H7 (cell line): ENCODE measurements at regions not wholly inside any gene's neighbourhood (a gene's known extent, or its start where the extent isn't known, plus 50 kb on each side); places are given as distances from the start of the nearest gene placed in this dataset.

ENCODE experiments used
- DNase-seq: peaks from one replicate; pipeline ENCODE4 v3.0.0; 2012
- H3K27me3 ChIP-seq: 2 replicates; pipeline ENCODE4 v1.6.0; 2011; ENCODE audit warnings: mild to moderate bottlenecking, low read length; ENCODE audit not compliant: control insufficient read depth, insufficient read depth
- H3K36me3 ChIP-seq: replicated peaks from 2 replicates; pipeline ENCODE4 v1.5.1; 2011; ENCODE audit warnings: low read length; ENCODE audit not compliant: control insufficient read depth, insufficient read depth
- H3K4me3 ChIP-seq: 2 replicates; pipeline ENCODE4 v1.5.1; 2011; ENCODE audit warnings: low read depth, mild to moderate bottlenecking, control low read depth, low read length, moderate library complexity; ENCODE audit not compliant: insufficient read depth

DNA sequence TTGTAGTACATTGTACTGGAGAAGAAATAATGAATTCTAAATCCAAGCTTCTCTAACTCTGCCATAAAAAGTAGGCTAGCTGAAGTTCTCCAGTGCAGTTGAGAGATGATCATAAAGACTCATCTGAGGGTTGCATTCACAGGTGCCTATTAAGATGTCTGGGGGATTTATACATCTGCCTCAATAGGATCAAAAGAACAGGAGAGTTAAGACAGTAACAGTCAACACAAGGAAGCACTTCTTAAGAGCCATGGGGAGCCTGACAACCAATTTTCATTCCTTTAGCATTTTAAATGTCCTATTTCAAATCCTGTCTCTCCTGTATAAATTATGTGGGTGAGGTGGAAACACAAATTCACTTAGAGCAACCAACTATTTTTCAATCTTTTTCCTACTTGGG lies 432.4 kb upstream of the NWD2 start:
- peak; percentile 4 for DNase-seq

DNA sequence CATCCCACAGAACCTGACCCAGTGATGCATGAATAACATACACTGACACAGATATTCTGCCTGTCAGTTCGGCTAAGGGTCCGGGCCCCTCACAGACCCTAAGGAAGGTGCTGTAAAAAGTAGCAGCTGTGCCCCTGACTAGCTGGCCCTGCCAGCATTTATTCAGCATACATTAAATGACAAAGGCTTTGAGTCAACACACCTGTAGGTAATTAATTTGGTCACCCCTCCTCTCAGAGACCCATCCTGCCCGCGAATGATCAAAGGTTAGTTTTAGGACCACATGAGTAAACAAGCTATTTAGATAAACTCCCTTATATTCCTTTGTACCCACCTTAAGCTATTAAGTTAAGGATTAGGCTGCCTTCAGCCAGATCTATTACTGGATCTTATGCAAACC lies 429.0 kb upstream of the NWD2 start:
- Histone ChIP-seq H3K36me3 (no peaks in the 10 kb centered on the region), H3K4me3 (no peak overlapping the region), H3K27me3 (peaks cover 3% of the 10 kb centered on the region; the same call in 1 of the 2 replicates)
- no peak for DNase-seq

More for the DNA sequence above, 432.4 kb upstream of the NWD2 start:
- H3K27me3 ChIP-seq: no peaks in the 10 kb centered on the region; the same call in 1 of the 2 replicates
- H3K4me3 ChIP-seq: no peak overlapping the region
- H3K36me3 ChIP-seq: no peaks in the 10 kb centered on the region

DNA sequence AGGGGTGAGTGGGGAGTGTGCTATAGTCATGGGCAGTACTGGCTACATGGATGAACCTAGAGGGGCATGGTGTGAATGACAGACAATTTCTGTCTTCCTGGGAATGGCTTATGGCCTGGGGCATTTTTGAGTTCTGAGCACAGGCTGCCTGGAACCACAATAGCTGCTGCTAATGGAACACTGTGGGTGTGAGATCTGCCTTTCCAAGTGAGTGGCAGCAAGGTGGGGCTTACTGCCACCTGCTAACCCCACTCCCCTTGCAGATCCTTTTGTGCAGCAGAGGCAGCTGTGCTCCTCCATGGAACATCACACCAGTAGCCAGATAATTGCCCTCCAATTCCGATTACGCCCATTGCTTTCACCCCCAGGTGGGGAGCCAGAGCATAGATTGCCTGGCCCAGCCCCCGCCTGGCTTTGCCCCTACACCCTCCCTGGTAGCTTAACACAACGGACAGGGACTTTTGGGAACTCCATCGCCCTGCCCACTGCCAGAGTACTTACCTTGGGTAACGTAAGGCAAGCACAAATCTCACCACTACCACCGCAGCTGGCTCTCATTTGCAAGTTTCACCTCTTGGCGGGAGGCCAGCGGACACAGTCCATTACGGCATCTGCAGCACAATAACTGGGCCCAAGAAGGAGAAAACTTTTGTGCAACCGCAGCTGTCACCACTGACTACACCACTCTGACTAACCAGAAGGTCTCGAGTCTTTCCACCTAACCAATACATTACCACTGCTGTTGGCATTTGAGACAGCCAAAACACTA lies 421.2 kb upstream of the NWD2 start:
- no peak overlapping the region for H3K4me3 ChIP-seq
- no peaks in the 10 kb centered on the region for H3K36me3 ChIP-seq
- no peaks in the 10 kb centered on the region for H3K27me3 ChIP-seq
- DNase-seq: no peak

DNA sequence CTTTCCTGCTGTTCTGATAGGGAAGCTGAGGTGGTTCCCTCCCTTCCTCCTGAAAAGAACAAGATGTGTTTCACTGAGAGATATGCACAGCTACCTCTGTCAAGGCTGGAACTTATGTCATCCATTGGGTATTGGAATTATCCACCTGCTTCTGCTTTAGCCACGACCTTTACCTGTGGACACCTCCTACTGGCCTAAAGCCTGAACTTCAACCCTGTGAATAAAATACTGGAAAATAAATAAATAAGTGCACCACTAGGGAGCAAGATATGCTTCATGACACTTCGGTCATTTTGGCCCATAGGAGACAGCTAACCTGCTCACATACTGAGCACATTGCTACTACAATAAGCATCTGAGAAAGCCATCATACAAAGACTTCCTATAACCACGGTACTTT lies 419.9 kb upstream of the NWD2 start:
- DNase-seq: peak; percentile 18
- H3K4me3 ChIP-seq: no peak overlapping the region
- H3K36me3 ChIP-seq: no peaks in the 10 kb centered on the region
- no peaks in the 10 kb centered on the region for H3K27me3 ChIP-seq

DNA sequence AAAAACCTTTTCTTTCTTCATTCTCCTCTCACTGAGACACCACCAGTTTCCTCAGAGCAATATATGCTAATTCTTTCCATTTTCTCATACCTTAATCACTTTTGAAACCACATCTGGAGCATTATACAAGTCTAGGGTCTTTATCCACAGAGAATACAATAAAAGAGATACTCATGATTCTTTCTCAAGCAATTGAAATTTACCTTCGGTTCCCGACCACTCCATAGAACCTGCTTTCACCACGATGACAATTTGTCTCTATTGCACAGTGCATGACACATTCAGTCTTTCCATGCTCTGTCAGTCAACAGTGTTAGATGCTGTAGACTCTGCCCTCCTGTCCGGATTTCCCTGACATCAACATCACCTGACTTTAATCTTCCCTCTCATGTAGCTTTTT lies 409.3 kb upstream of the NWD2 start:
- no peak overlapping the region for H3K4me3 ChIP-seq
- no peak for DNase-seq
- H3K27me3 ChIP-seq: no peaks in the 10 kb centered on the region
- no peaks in the 10 kb centered on the region for H3K36me3 ChIP-seq

DNA sequence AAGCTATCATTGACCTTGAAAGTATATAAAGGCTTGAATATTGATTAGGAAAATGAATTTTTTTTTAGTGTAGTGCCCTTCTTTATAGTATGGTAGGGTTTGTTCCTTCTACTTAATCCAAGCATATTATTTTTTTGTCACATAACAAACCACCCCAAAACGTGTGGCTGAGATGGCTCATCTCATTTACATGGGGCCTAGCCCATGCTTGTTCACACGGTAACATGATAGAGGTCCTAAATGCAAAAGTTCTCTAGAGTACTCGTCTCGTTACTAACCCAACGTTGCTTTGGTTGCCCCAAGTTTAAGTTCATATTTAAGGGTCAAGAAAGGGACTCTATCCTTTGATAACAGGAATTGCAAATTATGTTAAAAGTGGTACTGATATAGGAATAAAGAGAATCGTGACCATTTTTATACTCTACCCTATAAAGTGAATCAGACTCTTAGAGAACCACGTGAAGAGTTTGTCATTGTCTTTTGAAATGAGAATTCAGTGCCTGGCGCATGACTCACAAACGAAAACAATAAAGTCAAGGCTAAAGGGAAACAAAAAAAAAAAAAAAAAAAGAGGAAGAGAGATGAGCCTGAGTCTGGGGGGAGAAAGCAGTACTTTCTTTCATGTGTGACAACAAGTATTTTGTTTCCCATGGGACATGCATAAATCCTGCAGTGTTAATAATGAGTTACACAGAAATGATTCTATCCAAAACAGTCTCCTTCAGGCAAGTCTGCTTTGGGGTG lies 402.8 kb upstream of the NWD2 start:
- no peak for DNase-seq
- Histone ChIP-seq H3K4me3 (no peak overlapping the region), H3K27me3 (no peaks in the 10 kb centered on the region)

DNA sequence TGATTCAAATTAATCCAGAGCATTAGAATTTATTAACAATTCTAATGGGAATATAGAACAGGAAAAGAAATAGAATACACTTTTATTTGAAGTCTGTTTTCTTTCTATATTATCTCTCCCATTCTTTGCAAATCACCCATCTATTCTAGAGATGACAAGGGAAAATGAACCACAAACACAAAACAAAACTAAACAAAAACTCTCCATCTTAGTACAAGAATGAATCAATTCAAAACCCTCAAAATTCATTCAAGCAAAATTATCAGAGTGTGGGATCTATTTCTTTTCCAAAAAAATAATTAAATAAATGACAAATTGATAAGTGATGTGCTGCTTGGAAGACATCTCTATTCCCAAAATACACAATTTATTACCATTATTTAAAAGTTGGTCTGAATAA lies 400.1 kb upstream of the NWD2 start:
- H3K27me3 ChIP-seq: no peaks in the 10 kb centered on the region
- no peak overlapping the region for H3K4me3 ChIP-seq
- H3K36me3 ChIP-seq: no peaks in the 10 kb centered on the region
- no peak for DNase-seq

More for the DNA sequence above, 402.8 kb upstream of the NWD2 start:
- no peaks in the 10 kb centered on the region for H3K36me3 ChIP-seq

DNA sequence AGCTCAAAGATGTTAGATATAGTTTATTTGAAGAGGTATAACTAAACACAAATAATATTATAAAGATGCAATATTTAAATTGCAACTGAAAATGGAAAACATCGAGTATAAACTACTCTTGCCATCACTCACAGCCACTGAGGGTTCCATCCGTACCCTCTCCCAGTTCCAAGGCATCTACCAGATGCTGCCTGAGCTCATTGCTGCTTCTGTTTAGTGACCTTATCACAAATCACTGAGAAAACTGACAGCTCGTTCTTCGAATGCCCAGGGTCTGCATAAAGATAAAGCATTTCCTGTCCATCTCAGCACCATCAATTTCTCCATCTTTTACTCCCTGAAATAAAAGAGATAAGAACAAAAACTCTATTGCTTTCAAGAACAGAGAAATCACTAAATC lies 391.7 kb upstream of the NWD2 start:
- no peaks in the 10 kb centered on the region for H3K27me3 ChIP-seq
- no peaks in the 10 kb centered on the region for H3K36me3 ChIP-seq
- DNase-seq: no peak
- no peak overlapping the region for H3K4me3 ChIP-seq

DNA sequence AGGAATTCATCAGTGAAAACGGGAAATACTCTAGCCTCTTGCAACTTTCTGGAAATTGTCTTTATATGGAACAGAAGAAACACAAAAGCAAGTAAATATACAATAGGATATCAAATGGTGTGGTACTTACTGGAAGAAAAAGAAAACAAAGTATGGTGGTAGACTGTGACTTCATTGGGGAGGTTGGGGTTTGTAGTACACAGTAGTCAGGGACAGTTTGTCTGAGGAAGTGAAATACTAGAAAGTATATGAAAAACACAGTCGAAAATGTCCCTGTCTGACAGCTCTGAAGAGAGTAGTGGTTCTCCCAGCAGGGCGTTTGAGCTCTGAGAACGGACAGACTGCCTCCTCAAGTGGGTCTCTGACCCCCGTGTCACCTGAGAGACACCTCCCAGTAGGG lies 390.0 kb upstream of the NWD2 start:
- no peaks in the 10 kb centered on the region for H3K27me3 ChIP-seq
- no peaks in the 10 kb centered on the region for H3K36me3 ChIP-seq
- no peak overlapping the region for H3K4me3 ChIP-seq
- DNase-seq: no peak

DNA sequence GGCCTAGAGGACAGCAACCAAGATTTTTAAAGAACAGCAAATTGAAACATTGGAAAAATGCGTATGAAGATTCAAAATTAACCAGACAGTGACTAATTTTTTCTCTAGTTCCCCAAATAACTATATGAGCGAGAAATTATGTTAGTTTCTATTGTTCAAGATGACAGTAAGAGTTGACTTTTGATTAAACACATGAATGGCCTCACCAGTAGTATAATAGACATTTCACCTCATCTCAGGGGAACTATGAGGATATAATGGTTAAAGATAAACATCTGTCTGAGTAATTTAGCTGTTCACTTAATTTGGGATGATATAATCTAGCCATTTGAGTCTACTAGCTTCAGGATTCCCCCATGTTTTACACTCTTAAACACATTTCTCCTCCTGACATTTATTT lies 380.9 kb upstream of the NWD2 start:
- no peak for DNase-seq
- H3K27me3 ChIP-seq: no peaks in the 10 kb centered on the region
- no peak overlapping the region for H3K4me3 ChIP-seq

DNA sequence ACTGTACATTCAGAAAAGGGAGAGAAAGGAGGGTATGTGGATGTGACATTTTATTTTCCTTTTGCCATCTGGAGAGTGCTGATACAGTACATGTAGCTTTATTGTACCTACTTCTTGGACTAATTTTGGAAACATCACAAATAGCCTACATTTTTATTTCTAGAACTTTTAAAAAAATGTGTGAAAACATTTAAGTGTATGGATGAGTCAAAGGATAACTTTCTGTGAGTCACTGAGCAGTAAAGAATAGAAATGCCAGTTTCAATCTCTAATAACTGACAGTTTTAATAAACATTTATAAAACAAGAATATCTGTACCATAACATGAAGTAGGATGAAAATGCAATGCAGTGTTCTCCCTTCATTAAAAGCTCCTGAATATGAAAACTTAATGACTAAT lies 374.4 kb upstream of the NWD2 start:
- no peaks in the 10 kb centered on the region for H3K36me3 ChIP-seq
- no peak for DNase-seq
- H3K4me3 ChIP-seq: no peak overlapping the region
- no peaks in the 10 kb centered on the region for H3K27me3 ChIP-seq

More for the DNA sequence above, 380.9 kb upstream of the NWD2 start:
- H3K36me3 ChIP-seq: no peaks in the 10 kb centered on the region

DNA sequence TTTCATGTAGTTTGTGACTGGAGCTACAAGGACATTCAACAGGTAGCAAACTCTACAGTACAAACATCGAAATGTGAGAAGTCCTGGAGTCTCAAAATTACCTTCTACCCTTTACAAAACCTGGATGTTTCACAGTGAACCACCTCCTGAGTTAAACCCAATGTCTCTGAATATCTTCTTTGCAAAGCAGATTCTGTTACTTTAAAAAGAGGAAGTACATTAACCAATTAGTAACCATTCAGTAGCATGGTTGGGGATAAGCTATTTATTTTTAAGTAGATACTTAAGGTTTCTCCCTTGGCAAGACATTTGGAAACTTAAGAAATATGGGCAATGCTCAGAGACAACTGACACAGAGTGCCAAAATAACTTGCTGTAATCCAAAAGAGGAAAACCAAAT lies 371.9 kb upstream of the NWD2 start:
- Histone ChIP-seq H3K4me3 (no peak overlapping the region), H3K27me3 (no peaks in the 10 kb centered on the region), H3K36me3 (no peaks in the 10 kb centered on the region)
- no peak for DNase-seq

DNA sequence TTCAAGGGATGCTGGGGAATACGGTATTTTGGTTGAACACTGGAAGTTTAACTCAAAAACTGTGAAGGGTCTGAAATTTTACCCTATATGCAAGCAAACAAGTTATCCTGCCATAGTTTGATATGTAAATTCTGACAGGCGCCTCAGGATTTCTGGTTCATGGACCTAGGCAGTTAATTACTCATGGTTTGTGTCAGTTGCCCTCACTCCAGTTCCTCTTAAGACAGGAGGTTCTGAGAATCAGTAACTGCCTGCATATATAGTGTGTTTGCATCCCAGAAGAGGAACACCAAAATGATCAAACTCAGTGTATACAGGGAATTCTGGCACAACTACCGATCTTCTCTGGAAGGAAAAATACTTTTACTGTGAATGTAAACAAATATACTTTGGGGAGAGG lies 360.4 kb upstream of the NWD2 start:
- Histone ChIP-seq H3K36me3 (no peaks in the 10 kb centered on the region), H3K4me3 (no peak overlapping the region), H3K27me3 (no peaks in the 10 kb centered on the region)
- no peak for DNase-seq

DNA sequence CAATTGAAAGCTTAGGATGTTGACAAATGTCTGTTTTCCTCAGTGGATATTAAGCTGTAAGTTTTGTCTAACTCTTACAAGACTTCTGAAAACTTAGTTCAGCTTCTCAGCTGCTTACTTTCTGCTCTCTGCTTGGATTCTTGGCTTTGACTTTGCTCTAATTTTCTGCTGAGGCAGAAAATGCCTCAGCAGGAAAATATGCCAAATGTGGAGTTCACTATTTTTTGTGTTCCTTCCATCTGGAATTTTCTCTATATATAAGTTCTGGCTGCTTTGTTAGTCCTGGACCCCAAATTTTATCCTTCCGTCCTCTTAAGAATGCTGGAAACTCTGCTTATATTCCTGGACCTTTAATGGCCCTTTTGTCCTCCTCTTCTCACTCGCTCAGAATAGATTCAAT lies 352.6 kb upstream of the NWD2 start:
- Histone ChIP-seq H3K36me3 (no peaks in the 10 kb centered on the region), H3K4me3 (no peak overlapping the region), H3K27me3 (no peaks in the 10 kb centered on the region)
- DNase-seq: no peak

DNA sequence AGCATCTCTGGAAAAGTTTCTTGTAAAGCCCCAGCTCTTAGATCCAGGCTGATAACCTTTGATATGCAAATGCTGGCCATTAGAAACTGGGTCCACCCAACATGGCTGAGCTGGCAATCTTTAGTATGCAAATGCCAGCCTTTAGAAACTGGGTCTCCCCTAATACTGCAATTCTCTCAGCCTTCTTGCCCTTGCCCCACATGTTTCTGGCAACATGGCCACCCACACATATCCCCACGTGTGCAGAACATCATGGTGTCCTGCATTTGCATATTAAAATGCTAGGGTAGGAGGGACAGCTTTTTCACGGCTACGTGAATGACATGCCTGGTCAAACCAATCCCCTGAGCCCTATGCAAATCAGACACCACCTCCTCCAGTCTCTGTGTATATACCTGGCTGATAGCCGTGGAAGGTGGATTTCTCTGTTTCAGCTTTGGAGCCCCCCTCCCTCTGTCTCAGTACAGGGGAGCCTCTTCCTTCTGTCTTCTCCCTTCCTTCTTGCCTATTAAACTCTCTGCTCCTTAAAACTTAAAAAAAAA lies 344.0 kb upstream of the NWD2 start:
- Histone ChIP-seq H3K27me3 (no peaks in the 10 kb centered on the region), H3K4me3 (no peak overlapping the region), H3K36me3 (no peaks in the 10 kb centered on the region)
- DNase-seq: no peak
